Effector memory CD8-positive, alpha-beta T cell (primary cell): ENCODE measurements at regions not wholly inside any gene's neighbourhood (a gene's known extent, or its start where the extent isn't known, plus 50 kb on each side); places are given as distances from the start of the nearest gene placed in this dataset.

Experiments
- ATAC-seq: fragments of 150-1000 bp; cut with Tn5 transposase; replicated peaks from 2 replicates; pipeline ENCODE4 v1.10.0; 2021; ENCODE audit warnings: mild to moderate bottlenecking, moderate library complexity
- DNase-seq, 3 experiments: peaks; one replicate each; pipeline ENCODE4 v3.0.0; 2021
- H3K27ac Mint-ChIP-seq, 2 donors: one replicate each; pipeline ENCODE4 v1.8.0; 2022; ENCODE audit warnings: mild to moderate bottlenecking in 2 of 2, mixed read lengths in 2 of 2, moderate library complexity in 2 of 2
- H3K27me3 Mint-ChIP-seq, 2 donors: one replicate each; pipeline ENCODE4 v1.8.0; 2022; ENCODE audit warnings: mixed read lengths in 2 of 2
- H3K36me3 Mint-ChIP-seq: one replicate; pipeline ENCODE4 v1.8.0; 2022; ENCODE audit warnings: mild to moderate bottlenecking, moderate library complexity, mixed read lengths; ENCODE audit not compliant: insufficient read depth
- H3K4me1 Mint-ChIP-seq, 2 donors: one replicate each; pipeline ENCODE4 v1.8.0; 2022; ENCODE audit warnings: low read depth in 2 of 2, mixed read lengths in 2 of 2
- H3K4me3 Mint-ChIP-seq, 2 donors: one replicate each; pipeline ENCODE4 v1.8.0; 2022; ENCODE audit warnings: mild to moderate bottlenecking in 2 of 2, mixed read lengths in 2 of 2, moderate library complexity in 2 of 2
- H3K9me3 Mint-ChIP-seq, 2 donors: one replicate each; pipeline ENCODE4 v1.8.0; 2022; ENCODE audit warnings: mixed read lengths in 2 of 2

DNA sequence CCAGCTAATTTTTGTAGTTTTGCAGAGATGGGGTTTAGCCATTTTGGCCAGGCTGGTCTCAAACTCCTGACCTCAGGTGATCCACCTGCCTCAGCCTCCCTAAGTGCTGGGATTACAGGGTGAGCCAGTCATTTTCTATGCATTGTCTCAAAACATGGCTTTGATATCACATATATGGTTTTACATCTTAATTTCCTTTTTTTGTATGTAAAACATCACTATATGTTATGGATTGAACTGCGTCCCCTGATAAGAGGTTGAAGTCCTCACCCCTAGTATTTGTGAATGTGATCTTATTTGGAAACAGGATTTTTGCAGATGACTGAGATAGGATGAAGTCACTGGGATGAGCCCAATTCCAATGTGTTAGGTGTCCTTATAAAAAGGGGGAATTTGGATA is 89.8 kb upstream of the MYCN start:
- ATAC-seq, result no peak
- H3K4me1 Mint-ChIP-seq, result no peaks in the 10 kb centered on the region
- H3K36me3 Mint-ChIP-seq, result no peaks in the 10 kb centered on the region

GRCh38 chr2:15851076-15851693 is 89.2 kb upstream of the MYCN start:
- no peaks in the 10 kb centered on the region for H3K4me1 Mint-ChIP-seq
- peaks cover 2% of the 10 kb centered on the region in 2 donors for H3K27me3 Mint-ChIP-seq
- H3K36me3 Mint-ChIP-seq, result no peaks in the 10 kb centered on the region
- no peak overlapping the region for H3K27ac Mint-ChIP-seq
- no peak overlapping the region for H3K4me3 Mint-ChIP-seq
- DNase-seq, result no peak
- ATAC-seq, result no peak
- peaks cover 1 to 10% of the 10 kb centered on the region in 2 donors for H3K9me3 Mint-ChIP-seq

More for the DNA sequence above, 89.8 kb upstream of the MYCN start:
- Mint-ChIP-seq H3K9me3 (peaks cover 0 to 8% of the 10 kb centered on the region in 2 donors), H3K4me3 (no peak overlapping the region), H3K27ac (no peak overlapping the region), H3K27me3 (no peaks in the 10 kb centered on the region)
- DNase-seq, result no peak

GRCh38 chr2:15852811-15853210 is 87.5 kb upstream of the MYCN start:
- Mint-ChIP-seq H3K27ac (no peak overlapping the region), H3K36me3 (no peaks in the 10 kb centered on the region), H3K4me1 (no peaks in the 10 kb centered on the region), H3K9me3 (peaks cover 3 to 15% of the 10 kb centered on the region in 2 donors), H3K4me3 (no peak overlapping the region), H3K27me3 (peaks cover 5 to 6% of the 10 kb centered on the region in 2 donors)
- ATAC-seq, result no peak
- DNase-seq, result no peak

DNA sequence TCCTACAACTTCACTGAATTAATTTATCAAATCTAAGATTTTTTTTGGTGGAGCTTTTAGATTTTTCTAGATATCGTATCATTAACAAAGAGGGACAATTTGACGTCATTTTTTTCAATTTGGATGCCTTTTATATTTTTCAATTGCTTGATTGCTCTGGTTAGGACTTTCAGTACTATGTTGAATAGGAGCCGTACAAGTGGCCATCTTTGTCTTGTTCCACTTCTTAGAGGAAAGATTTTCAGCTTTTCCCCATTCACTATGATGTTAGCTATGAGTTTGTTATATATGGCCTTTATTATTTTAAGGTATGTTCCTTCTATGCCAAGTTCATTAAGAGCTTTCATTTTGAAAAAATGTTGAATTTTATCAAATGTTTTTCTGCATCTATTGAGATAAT is 86.4 kb upstream of the MYCN start:
- ATAC-seq, result no peak
- Mint-ChIP-seq H3K4me1 (no peaks in the 10 kb centered on the region), H3K27me3 (peaks cover 5 to 6% of the 10 kb centered on the region in 2 donors), H3K27ac (no peak overlapping the region), H3K4me3 (no peak overlapping the region), H3K36me3 (no peaks in the 10 kb centered on the region), H3K9me3 (peaks cover 3 to 15% of the 10 kb centered on the region in 2 donors)
- no peak for DNase-seq

DNA sequence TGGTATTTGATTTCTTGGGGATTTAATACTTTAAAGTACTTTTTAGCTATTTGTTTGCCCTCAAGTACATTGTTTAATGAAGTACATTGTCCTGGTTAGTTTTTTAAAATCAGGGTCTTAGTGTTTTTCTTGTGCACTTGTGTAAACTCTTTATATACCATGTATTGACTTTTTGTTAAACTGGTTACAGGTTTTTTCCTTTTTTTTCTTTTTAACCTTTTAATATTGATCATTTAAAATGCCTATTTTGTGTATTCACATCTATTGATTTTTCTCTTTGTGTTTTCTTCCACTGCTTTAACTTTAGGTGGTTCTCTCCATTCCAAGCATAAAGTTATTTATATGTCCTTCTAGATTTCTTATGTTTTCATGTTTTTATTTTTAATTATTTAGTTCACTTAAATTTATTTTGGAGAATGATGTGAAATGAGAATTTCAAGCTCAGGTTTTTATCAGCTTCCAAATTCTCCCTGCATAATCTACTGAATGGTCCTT is 84.5 kb upstream of the MYCN start:
- H3K36me3 Mint-ChIP-seq, result no peaks in the 10 kb centered on the region
- H3K27ac Mint-ChIP-seq, result no peak overlapping the region
- no peak overlapping the region for H3K4me3 Mint-ChIP-seq
- peaks cover 5 to 6% of the 10 kb centered on the region in 2 donors for H3K27me3 Mint-ChIP-seq
- peaks cover 3 to 7% of the 10 kb centered on the region in 2 donors for H3K9me3 Mint-ChIP-seq
- no peak for DNase-seq
- ATAC-seq, result no peak
- no peaks in the 10 kb centered on the region for H3K4me1 Mint-ChIP-seq

GRCh38 chr2:15856318-15856717 is 84.0 kb upstream of the MYCN start:
- Mint-ChIP-seq H3K27me3 (peaks cover 5 to 6% of the 10 kb centered on the region in 2 donors), H3K4me3 (no peak overlapping the region), H3K4me1 (no peaks in the 10 kb centered on the region), H3K36me3 (no peaks in the 10 kb centered on the region), H3K27ac (no peak overlapping the region), H3K9me3 (peaks cover 3 to 7% of the 10 kb centered on the region in 2 donors)
- DNase-seq (no peak), ATAC-seq (no peak)

DNA sequence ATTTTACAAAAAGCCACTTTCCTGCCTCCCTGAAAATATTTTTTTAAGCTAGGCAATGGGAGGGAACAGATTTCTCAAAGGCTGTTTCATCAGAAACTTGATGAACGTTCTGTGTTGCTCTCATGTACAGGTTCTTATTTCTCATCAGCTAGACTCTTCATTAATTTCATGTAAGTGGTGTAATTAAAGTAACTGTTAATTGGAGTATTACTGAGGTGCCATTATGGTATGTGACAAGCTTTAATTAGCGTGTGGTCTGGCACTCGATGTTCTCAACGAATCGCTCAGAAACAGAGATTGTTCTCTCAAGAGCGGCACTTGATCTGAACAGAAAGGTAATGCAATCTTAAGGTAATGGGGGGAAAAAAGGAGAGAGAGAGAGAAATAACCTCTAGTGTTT is 81.9 kb upstream of the MYCN start:
- peaks cover 3 to 7% of the 10 kb centered on the region in 2 donors for H3K9me3 Mint-ChIP-seq
- ATAC-seq, result no peak
- no peaks in the 10 kb centered on the region for H3K36me3 Mint-ChIP-seq

DNA sequence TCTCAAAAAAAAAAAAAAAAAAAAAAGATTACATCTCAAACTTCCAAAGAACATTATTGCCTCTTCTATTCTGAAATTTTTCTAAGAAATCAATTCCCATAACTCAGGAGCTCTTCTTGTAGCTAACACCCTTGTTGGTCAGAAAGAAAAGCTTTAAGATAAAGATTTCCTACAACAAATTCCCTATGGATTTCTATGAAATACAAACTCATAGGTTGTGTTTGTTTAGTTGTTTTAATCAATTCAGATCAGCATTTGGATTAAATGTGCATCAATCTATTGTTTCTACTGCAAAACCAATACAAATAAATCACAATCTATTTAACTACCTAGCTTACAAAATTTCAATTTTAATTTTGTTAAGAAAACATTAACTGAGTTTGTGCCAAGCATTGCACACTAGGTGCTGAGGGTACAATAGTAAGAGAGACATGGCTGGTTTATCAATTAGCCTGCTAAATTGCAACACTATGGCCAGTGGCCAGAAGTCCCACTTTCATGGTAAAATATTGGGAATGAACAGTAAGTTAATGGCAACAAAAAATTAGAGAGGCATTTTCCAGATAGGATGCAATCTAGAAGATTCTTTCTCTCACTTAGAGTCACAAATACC is 80.2 kb upstream of the MYCN start:
- H3K27ac Mint-ChIP-seq, result no peak overlapping the region
- no peaks in the 10 kb centered on the region for H3K4me1 Mint-ChIP-seq
- peaks cover 3 to 7% of the 10 kb centered on the region in 2 donors for H3K9me3 Mint-ChIP-seq
- ATAC-seq (no peak), DNase-seq (no peak)
- H3K36me3 Mint-ChIP-seq, result no peaks in the 10 kb centered on the region
- no peak overlapping the region for H3K4me3 Mint-ChIP-seq
- peaks cover 6 to 15% of the 10 kb centered on the region in 2 donors for H3K27me3 Mint-ChIP-seq

More for the DNA sequence above, 81.9 kb upstream of the MYCN start:
- peaks cover 6 to 15% of the 10 kb centered on the region in 2 donors for H3K27me3 Mint-ChIP-seq
- H3K4me1 Mint-ChIP-seq, result no peaks in the 10 kb centered on the region
- H3K27ac Mint-ChIP-seq, result no peak overlapping the region
- DNase-seq, result no peak
- no peak overlapping the region for H3K4me3 Mint-ChIP-seq

DNA sequence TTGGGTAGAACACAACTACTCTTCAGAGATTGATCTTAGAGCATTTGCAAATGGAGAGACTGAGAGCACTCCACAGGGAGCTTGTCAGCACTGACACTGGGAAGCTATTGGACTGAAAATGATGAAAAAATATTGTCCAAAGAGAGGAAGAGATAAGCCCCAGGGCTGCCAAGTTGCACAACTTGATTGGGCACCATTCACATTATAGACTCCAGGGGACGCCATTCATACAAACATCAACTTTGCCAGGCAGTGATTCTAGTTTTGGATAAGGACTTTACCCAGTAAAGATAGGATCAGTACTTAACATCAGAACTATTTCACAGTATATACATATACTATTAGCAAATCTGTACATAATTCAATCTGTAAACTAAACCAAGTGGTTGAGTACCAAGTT is 79.6 kb upstream of the MYCN start:
- Mint-ChIP-seq H3K4me3 (no peak overlapping the region), H3K4me1 (no peaks in the 10 kb centered on the region), H3K9me3 (peaks cover 3 to 7% of the 10 kb centered on the region in 2 donors), H3K27ac (no peak overlapping the region), H3K27me3 (peaks cover 6 to 15% of the 10 kb centered on the region in 2 donors), H3K36me3 (no peaks in the 10 kb centered on the region)
- DNase-seq, result no peak
- no peak for ATAC-seq

DNA sequence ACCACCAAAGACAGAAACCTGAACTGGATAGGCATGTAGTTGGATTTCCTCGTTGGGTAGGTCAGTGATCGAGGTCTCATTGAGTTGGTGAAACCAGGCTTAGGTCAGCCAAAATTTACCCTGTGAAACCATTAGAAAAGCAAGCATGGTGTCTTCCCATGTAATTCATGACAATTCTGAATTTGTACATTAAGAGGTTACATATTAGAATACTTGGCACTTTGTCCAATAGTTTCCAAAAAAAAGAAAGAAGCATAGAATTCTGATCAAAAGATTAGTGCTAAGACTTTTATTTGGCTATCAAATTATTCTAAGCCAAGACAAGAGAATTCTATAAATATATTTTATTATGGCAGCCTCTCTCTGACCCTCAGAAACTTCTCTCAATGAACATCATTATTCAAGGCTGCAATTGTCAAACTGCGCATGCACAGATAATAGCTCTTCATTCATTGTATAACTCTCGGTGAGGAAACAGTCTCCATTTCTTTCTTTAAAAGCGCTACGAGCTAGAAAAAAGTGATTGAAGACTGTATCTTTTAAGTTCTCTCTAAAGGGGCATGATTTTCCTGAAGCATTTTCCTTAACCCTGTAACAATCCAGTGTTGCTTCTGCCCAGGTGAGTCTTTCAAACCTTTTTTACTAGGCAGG is 79.1 kb upstream of the MYCN start:
- Mint-ChIP-seq H3K9me3 (peaks cover under 1 to 4% of the 10 kb centered on the region in 2 donors), H3K36me3 (no peaks in the 10 kb centered on the region), H3K27ac (no peak overlapping the region), H3K4me3 (no peak overlapping the region), H3K4me1 (no peaks in the 10 kb centered on the region), H3K27me3 (peaks cover 3 to 12% of the 10 kb centered on the region in 2 donors)
- no peak for DNase-seq
- ATAC-seq, result no peak

- H3K4me1 Mint-ChIP-seq, result no peaks in the 10 kb centered on the region
- peaks cover 0 to 10% of the 10 kb centered on the region in 2 donors for H3K27me3 Mint-ChIP-seq
- H3K27ac Mint-ChIP-seq, result no peak overlapping the region
- H3K36me3 Mint-ChIP-seq, result no peaks in the 10 kb centered on the region
- H3K9me3 Mint-ChIP-seq, result no peaks in the 10 kb centered on the region
- H3K4me3 Mint-ChIP-seq, result no peak overlapping the region
- ATAC-seq (no peak), DNase-seq (no peak)
These were observed 78.5 kb upstream of the MYCN start for GRCh38 chr2:15861898-15862297.

DNA sequence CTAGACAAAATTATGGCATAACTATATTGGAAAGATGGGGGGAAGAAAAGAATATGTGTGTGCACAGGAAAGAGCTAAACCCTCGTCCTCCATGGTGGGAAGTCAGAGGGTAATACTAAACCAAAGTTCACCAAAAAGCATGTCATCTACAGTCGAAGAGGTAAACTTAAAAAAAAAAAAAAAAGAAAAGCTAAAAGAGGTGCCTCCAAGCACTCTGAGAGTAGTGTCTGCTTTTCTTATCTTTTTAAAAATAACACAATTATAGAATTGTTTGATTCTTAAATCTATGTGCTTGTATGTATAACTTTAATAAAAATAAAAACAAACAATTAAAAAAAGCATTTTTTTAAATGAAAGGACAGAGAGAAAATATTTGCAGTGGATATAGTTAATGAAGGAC is 77.3 kb upstream of the MYCN start:
- DNase-seq (no peak), ATAC-seq (no peak)
- no peak overlapping the region for H3K27ac Mint-ChIP-seq
- H3K4me1 Mint-ChIP-seq, result no peaks in the 10 kb centered on the region
- H3K27me3 Mint-ChIP-seq, result peaks cover 0 to 10% of the 10 kb centered on the region in 2 donors
- no peaks in the 10 kb centered on the region for H3K36me3 Mint-ChIP-seq
- H3K4me3 Mint-ChIP-seq, result no peak overlapping the region
- H3K9me3 Mint-ChIP-seq, result no peaks in the 10 kb centered on the region

- H3K36me3 Mint-ChIP-seq, result no peaks in the 10 kb centered on the region
- H3K9me3 Mint-ChIP-seq, result no peaks in the 10 kb centered on the region
- H3K27ac Mint-ChIP-seq, result no peak overlapping the region
- H3K27me3 Mint-ChIP-seq, result peaks cover 0 to 10% of the 10 kb centered on the region in 2 donors
- ATAC-seq (no peak), DNase-seq (no peak)
- no peak overlapping the region for H3K4me3 Mint-ChIP-seq
- H3K4me1 Mint-ChIP-seq, result no peaks in the 10 kb centered on the region
These were observed 76.7 kb upstream of the MYCN start for GRCh38 chr2:15863494-15864175.
